ENCODE measurements at regions not wholly inside any gene's neighbourhood (a gene's known extent, or its start where the extent isn't known, plus 50 kb on each side); places are given as distances from the start of the nearest gene placed in this dataset.

DNA sequence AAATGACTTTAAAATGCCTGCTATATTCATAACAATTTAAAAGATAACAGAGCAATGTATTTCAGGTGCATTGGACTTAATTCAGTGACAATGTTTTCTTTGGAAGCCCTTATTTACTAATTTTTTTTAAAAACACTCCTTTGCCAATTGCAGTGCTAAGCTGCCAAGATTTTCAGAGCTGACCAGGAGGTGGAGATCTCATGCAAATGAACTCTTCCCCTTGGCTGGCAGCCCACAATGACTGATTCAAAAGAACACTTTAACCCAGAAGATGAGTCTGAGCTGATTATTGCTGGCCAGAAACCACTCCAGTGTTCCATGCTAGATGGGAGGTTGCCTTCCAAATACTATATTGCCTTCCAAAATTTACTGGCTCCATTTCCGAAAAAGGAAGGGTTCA, 128.3 kb upstream of the CCNH start:
- TF ChIP-seq POLR2A (IDR thresholded peaks at IDR 0.05): no peak
- TF ChIP-seq, protein P1, sequence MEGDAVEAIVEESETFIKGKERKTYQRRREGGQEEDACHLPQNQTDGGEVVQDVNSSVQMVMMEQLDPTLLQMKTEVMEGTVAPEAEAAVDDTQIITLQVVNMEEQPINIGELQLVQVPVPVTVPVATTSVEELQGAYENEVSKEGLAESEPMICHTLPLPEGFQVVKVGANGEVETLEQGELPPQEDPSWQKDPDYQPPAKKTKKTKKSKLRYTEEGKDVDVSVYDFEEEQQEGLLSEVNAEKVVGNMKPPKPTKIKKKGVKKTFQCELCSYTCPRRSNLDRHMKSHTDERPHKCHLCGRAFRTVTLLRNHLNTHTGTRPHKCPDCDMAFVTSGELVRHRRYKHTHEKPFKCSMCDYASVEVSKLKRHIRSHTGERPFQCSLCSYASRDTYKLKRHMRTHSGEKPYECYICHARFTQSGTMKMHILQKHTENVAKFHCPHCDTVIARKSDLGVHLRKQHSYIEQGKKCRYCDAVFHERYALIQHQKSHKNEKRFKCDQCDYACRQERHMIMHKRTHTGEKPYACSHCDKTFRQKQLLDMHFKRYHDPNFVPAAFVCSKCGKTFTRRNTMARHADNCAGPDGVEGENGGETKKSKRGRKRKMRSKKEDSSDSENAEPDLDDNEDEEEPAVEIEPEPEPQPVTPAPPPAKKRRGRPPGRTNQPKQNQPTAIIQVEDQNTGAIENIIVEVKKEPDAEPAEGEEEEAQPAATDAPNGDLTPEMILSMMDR (IDR thresholded peaks at IDR 0.05): no peak
- no peak for TF ChIP-seq POLR2AphosphoS5 (IDR thresholded peaks at IDR 0.05)
